ENCODE measurements at regions not wholly inside any gene's neighbourhood (a gene's known extent, or its start where the extent isn't known, plus 50 kb on each side); places are given as distances from the start of the nearest gene placed in this dataset.

- no peaks in the 10 kb centered on the region for H3K9me3 Mint-ChIP-seq (ENCODE audit: unreplicated experiment)
- intact Hi-C loops (cut with micrococcal nuclease; ENCODE audit: unreplicated experiment) = no loop called here
- H3K27me3 Mint-ChIP-seq (ENCODE audit: insufficient read depth, unreplicated experiment) = no peaks in the 10 kb centered on the region
- Histone ChIP-seq H3K27me3 (replicated peaks; ENCODE audit: control insufficient read depth, insufficient read depth, low read length) (no peaks in the 10 kb centered on the region), H3K9me3 (no peaks in the 10 kb centered on the region), H3K4me3 (ENCODE audit: low read depth, low read length) (no peak overlapping the region), H3K36me3 (ENCODE audit: control insufficient read depth, insufficient read depth, low read length) (no peaks in the 10 kb centered on the region), H3K4me1 (peaks cover 9% of the 10 kb centered on the region)
- no peaks in the 10 kb centered on the region for H3K36me3 Mint-ChIP-seq (ENCODE audit: insufficient read depth, unreplicated experiment)
- no TSS peak for BruUV-seq (replicated peaks)
- CTCF ChIA-PET = no interaction called here
- POLR2A ChIA-PET = no interaction called here
- DNase-seq = no peak
- no peaks in the 10 kb centered on the region for H3K4me1 Mint-ChIP-seq (ENCODE audit: low read depth, unreplicated experiment)
- no peak overlapping the region for H3K27ac Mint-ChIP-seq (ENCODE audit: unreplicated experiment)
- no peak for TF ChIP-seq CTCF (IDR thresholded peaks at IDR 0.05; ENCODE audit: insufficient read depth in 1 of 2, low read depth in 1 of 2, low read length in 1 of 2, severe bottlenecking in 1 of 2, unreplicated experiment in 1 of 2)
- H3K4me3 Mint-ChIP-seq (ENCODE audit: unreplicated experiment) = no peak overlapping the region
Observed at GRCh38 chr10:105834261-105835059, 1193.4 kb downstream of the SORCS3 start.

- Mint-ChIP-seq H3K27ac (ENCODE audit: unreplicated experiment) (no peak overlapping the region), H3K36me3 (ENCODE audit: insufficient read depth, unreplicated experiment) (no peaks in the 10 kb centered on the region), H3K9me3 (ENCODE audit: unreplicated experiment) (no peaks in the 10 kb centered on the region), H3K27me3 (ENCODE audit: insufficient read depth, unreplicated experiment) (no peaks in the 10 kb centered on the region), H3K4me1 (ENCODE audit: low read depth, unreplicated experiment) (no peaks in the 10 kb centered on the region), H3K4me3 (ENCODE audit: unreplicated experiment) (no peak overlapping the region)
- Histone ChIP-seq H3K4me3 (ENCODE audit: low read depth, low read length) (no peak overlapping the region), H3K36me3 (ENCODE audit: control insufficient read depth, insufficient read depth, low read length) (no peaks in the 10 kb centered on the region), H3K27me3 (replicated peaks; ENCODE audit: control insufficient read depth, insufficient read depth, low read length) (no peaks in the 10 kb centered on the region), H3K4me1 (no peaks in the 10 kb centered on the region), H3K9me3 (no peaks in the 10 kb centered on the region; the same call in 1 of the 2 replicates)
- CTCF ChIA-PET = no interaction called here
- TF ChIP-seq CTCF (IDR thresholded peaks at IDR 0.05; ENCODE audit: insufficient read depth in 1 of 2, low read depth in 1 of 2, low read length in 1 of 2, severe bottlenecking in 1 of 2, unreplicated experiment in 1 of 2) = no peak
- DNase-seq = no peak
- intact Hi-C loops (cut with micrococcal nuclease; ENCODE audit: unreplicated experiment) = no loop called here
- BruUV-seq (replicated peaks) = no TSS peak
- POLR2A ChIA-PET = no interaction called here
Observed at GRCh38 chr10:105827133-105827532, 1186.0 kb downstream of the SORCS3 start.

GRCh38 chr10:105807935-105808587 is 1167.0 kb downstream of the SORCS3 start:
- no peak overlapping the region for H3K27ac Mint-ChIP-seq (ENCODE audit: unreplicated experiment)
- no peak overlapping the region for H3K4me3 Mint-ChIP-seq (ENCODE audit: unreplicated experiment)
- no peaks in the 10 kb centered on the region for H3K4me1 Mint-ChIP-seq (ENCODE audit: low read depth, unreplicated experiment)
- intact Hi-C loops (cut with micrococcal nuclease; ENCODE audit: unreplicated experiment) = no loop called here
- no TSS peak for BruUV-seq (replicated peaks)
- no peaks in the 10 kb centered on the region for H3K27me3 Mint-ChIP-seq (ENCODE audit: insufficient read depth, unreplicated experiment)
- Histone ChIP-seq H3K4me1 (no peaks in the 10 kb centered on the region), H3K4me3 (ENCODE audit: low read depth, low read length) (no peak overlapping the region), H3K27me3 (replicated peaks; ENCODE audit: control insufficient read depth, insufficient read depth, low read length) (no peaks in the 10 kb centered on the region), H3K9me3 (no peaks in the 10 kb centered on the region), H3K36me3 (ENCODE audit: control insufficient read depth, insufficient read depth, low read length) (no peaks in the 10 kb centered on the region)
- ChIA-PET POLR2A (no interaction called here), CTCF (no interaction called here)
- no peaks in the 10 kb centered on the region for H3K9me3 Mint-ChIP-seq (ENCODE audit: unreplicated experiment)
- no peaks in the 10 kb centered on the region for H3K36me3 Mint-ChIP-seq (ENCODE audit: insufficient read depth, unreplicated experiment)
- DNase-seq = no peak
- TF ChIP-seq CTCF (IDR thresholded peaks at IDR 0.05; ENCODE audit: insufficient read depth in 1 of 2, low read depth in 1 of 2, low read length in 1 of 2, severe bottlenecking in 1 of 2, unreplicated experiment in 1 of 2) = no peak

Data from Caco-2 (cell line).